Lung (tissue), 11 donors: ENCODE measurements at regions not wholly inside any gene's neighbourhood (a gene's known extent, or its start where the extent isn't known, plus 50 kb on each side); places are given as distances from the start of the nearest gene placed in this dataset.

Experiments used
- ATAC-seq: fragments of 200-7000 bp; cut with Tn5 transposase; one replicate; pipeline ENCODE4 v1.9.1; 2020; ENCODE audit warnings: moderate number of reproducible peaks; ENCODE audit not compliant: insufficient read depth, low FRiP score
- DNase-seq, 3 donors: peaks; one replicate each; pipeline ENCODE4 v3.0.0-alpha.2; 2013 to 2017
- H3K27ac ChIP-seq, 2 donors: one replicate each; pipeline ENCODE4 v1.5.1; 2013; ENCODE audit warnings: mild to moderate bottlenecking in 2 of 2, moderate library complexity in 2 of 2, control low read depth in 1 of 2, inconsistent platforms in 1 of 2, low read depth in 1 of 2, low read length in 1 of 2
- H3K27me3 ChIP-seq, 3 donors: one replicate each; pipeline ENCODE4 v1.5.1; 2013; ENCODE audit warnings: low read length in 2 of 3; ENCODE audit not compliant: control insufficient read depth in 3 of 3, insufficient read depth in 3 of 3
- H3K36me3 ChIP-seq, 4 donors: one replicate each; pipeline ENCODE4 v1.5.1; 2013; ENCODE audit warnings: low read length in 4 of 4, mild to moderate bottlenecking in 1 of 4, moderate library complexity in 1 of 4; ENCODE audit not compliant: control insufficient read depth in 4 of 4, insufficient read depth in 4 of 4
- H3K4me1 ChIP-seq, 5 donors: one replicate each; pipeline ENCODE4 v1.5.1; 2013; ENCODE audit warnings: low read length in 5 of 5, mild to moderate bottlenecking in 2 of 5, moderate library complexity in 1 of 5; ENCODE audit not compliant: control insufficient read depth in 5 of 5, insufficient read depth in 5 of 5
- H3K4me3 ChIP-seq: one replicate; pipeline ENCODE4 v1.5.1; 2013; ENCODE audit warnings: mild to moderate bottlenecking, control low read depth, moderate library complexity
- H3K9ac ChIP-seq, 2 donors: one replicate each; pipeline ENCODE4 v1.5.1; 2013; ENCODE audit warnings: low read length in 2 of 2, control low read depth in 1 of 2; ENCODE audit not compliant: insufficient read depth in 1 of 2
- H3K9me3 ChIP-seq, 4 donors: one replicate each; pipeline ENCODE4 v1.5.1; 2013; ENCODE audit warnings: low read length in 3 of 4, mild to moderate bottlenecking in 1 of 4, moderate library complexity in 1 of 4; ENCODE audit not compliant: control insufficient read depth in 4 of 4, insufficient read depth in 3 of 4
- CTCF ChIP-seq: IDR thresholded peaks from 2 replicates; pipeline ENCODE4 v1.5.1; 2012; ENCODE audit warnings: mild to moderate bottlenecking; ENCODE audit errors: control extremely low read depth, extremely low read depth
- WGBS, 2 donors: extraction: QIAGEN DNeasy Blood & Tissue Kit; methylation state at CpG; one replicate each; pipeline ENCODE4 v1.1.7; 2013; 5-methylcytosine and 5-hydroxymethylcytosine counted together
- donor health status: control.
- donor health status: control.
- donor health status: Bipolar disorder and iron deficiency.
- donor health status: healthy.
- donor health status: DM: yes; HTN: yes; CAD: no.

- Histone ChIP-seq H3K4me3 (no peak overlapping the region), H3K9ac (no peak overlapping the region), H3K4me1 (no peaks in the 10 kb centered on the region), H3K36me3 (no peaks in the 10 kb centered on the region), H3K9me3 (no peaks in the 10 kb centered on the region), H3K27me3 (peaks cover 5 to 8% (median 6%) of the 10 kb centered on the region in 3 donors), H3K27ac (no peak overlapping the region)
- ATAC-seq = no peak
- TF ChIP-seq CTCF = no peak
- no peak for DNase-seq
- 78 to 97% methylated on average over 4 of the region's 4 CpGs for WGBS, 2 donors
Measured at GRCh38 chrX:139178980-139179379, 351.6 kb upstream of the F9 start.

- no peaks in the 10 kb centered on the region for H3K4me1 ChIP-seq
- DNase-seq (no peak), ATAC-seq (no peak)
- no peak overlapping the region for H3K4me3 ChIP-seq
- 60 to 75% methylated on average over 1 of the region's 1 CpG for WGBS, 2 donors
- no peak overlapping the region for H3K27ac ChIP-seq
- H3K9ac ChIP-seq = no peak overlapping the region
- H3K9me3 ChIP-seq = no peaks in the 10 kb centered on the region
- peaks cover 0 to 6% (median 0%) of the 10 kb centered on the region in 3 donors for H3K27me3 ChIP-seq
- no peaks in the 10 kb centered on the region for H3K36me3 ChIP-seq
- TF ChIP-seq CTCF = no peak
Measured at GRCh38 chrX:139172731-139173130, 357.8 kb upstream of the F9 start.

- no peak for TF ChIP-seq CTCF
- Histone ChIP-seq H3K4me3 (no peak overlapping the region), H3K9me3 (no peaks in the 10 kb centered on the region), H3K27me3 (peaks cover 0 to 6% (median 0%) of the 10 kb centered on the region in 3 donors), H3K4me1 (no peaks in the 10 kb centered on the region), H3K36me3 (no peaks in the 10 kb centered on the region), H3K27ac (no peak overlapping the region), H3K9ac (no peak overlapping the region)
- DNase-seq (no peak), ATAC-seq (no peak)
- WGBS, 2 donors = 73 to 94% methylated on average over 5 of the region's 5 CpGs
Measured at GRCh38 chrX:139170526-139171173, 359.9 kb upstream of the F9 start.

- DNase-seq (no peak), ATAC-seq (no peak)
- Histone ChIP-seq H3K36me3 (no peaks in the 10 kb centered on the region), H3K4me1 (no peaks in the 10 kb centered on the region), H3K27me3 (peaks cover 0 to 6% (median 0%) of the 10 kb centered on the region in 3 donors), H3K27ac (no peak overlapping the region), H3K9me3 (no peaks in the 10 kb centered on the region), H3K4me3 (no peak overlapping the region), H3K9ac (no peak overlapping the region)
- TF ChIP-seq CTCF = no peak
- 78 to 96% methylated on average over 1 of the region's 1 CpG for WGBS, 2 donors
Measured at GRCh38 chrX:139167282-139167681, 363.3 kb upstream of the F9 start.
